ENCODE measurements at regions not wholly inside any gene's neighbourhood (a gene's known extent, or its start where the extent isn't known, plus 50 kb on each side); places are given as distances from the start of the nearest gene placed in this dataset.

DNA sequence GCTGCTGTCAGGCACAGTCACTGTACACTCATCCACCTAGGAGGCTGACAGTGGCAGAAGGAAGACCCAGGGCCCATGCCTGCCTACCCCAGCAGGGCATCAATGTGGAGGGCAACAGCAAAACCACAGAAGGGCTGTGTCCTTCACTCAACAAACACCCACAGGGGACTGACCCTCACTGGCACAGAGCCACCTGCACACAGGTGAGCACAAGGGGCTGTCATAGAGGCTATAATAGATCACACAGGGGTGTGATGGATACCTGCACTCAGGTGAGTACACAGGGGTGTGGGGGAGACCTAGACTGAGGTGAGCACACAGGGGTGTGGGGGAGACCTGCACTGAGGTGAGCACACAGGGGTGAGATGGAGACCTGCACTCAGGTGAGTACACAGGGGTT, 132.8 kb upstream of the TCERG1L start:
- TF ChIP-seq, protein P1, sequence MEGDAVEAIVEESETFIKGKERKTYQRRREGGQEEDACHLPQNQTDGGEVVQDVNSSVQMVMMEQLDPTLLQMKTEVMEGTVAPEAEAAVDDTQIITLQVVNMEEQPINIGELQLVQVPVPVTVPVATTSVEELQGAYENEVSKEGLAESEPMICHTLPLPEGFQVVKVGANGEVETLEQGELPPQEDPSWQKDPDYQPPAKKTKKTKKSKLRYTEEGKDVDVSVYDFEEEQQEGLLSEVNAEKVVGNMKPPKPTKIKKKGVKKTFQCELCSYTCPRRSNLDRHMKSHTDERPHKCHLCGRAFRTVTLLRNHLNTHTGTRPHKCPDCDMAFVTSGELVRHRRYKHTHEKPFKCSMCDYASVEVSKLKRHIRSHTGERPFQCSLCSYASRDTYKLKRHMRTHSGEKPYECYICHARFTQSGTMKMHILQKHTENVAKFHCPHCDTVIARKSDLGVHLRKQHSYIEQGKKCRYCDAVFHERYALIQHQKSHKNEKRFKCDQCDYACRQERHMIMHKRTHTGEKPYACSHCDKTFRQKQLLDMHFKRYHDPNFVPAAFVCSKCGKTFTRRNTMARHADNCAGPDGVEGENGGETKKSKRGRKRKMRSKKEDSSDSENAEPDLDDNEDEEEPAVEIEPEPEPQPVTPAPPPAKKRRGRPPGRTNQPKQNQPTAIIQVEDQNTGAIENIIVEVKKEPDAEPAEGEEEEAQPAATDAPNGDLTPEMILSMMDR (IDR thresholded peaks at IDR 0.05; ENCODE audit: low read depth, low read length, poor library complexity, severe bottlenecking), result no peak
- TF ChIP-seq EZH2phosphoT487 (IDR thresholded peaks at IDR 0.05; ENCODE audit: borderline replicate concordance, low read length), result no peak

Data from DOHH2 (cell line).